HepG2 (cell line): ENCODE measurements at regions not wholly inside any gene's neighbourhood (a gene's known extent, or its start where the extent isn't known, plus 50 kb on each side); places are given as distances from the start of the nearest gene placed in this dataset.
A peak's percentile ranks its signal among the peaks of the same experiment; 100 is the strongest.

Source experiments
- ATAC-seq: fragments of 200-7000 bp; cut with Tn5 transposase; 3 replicates; pipeline ENCODE4 v1.9.1; 2020; ENCODE audit warnings: mild to moderate bottlenecking, moderate library complexity
- BruUV-seq: library from RNA; stranded (reverse); fragments of 400-500 nt; replicated peaks from 2 replicates; lab custom pipeline; 2021; lab: Mats Ljungman, UMichigan
- CTCF ChIA-PET: fragments of 300-600 bp; formaldehyde crosslinking; extraction: SDS; loops from one replicate; lab custom pipeline; 2021; ENCODE audit warnings: low total read pairs, inconsistent platforms, low intra/inter-chr PET ratio; lab: Yijun Ruan, JAX
- POLR2A ChIA-PET: fragments of 350-600 bp; sonication (Branson Sonifier 250); formaldehyde crosslinking; loops from one replicate; lab custom pipeline; 2020; ENCODE audit warnings: antibody characterized with exemption, inconsistent platforms; lab: Yijun Ruan, JAX
- DNase-seq: peaks from one replicate; pipeline ENCODE4 v3.0.0-alpha.2; 2015; ENCODE audit warnings: low spot score
- FAIRE-seq: peaks from 3 replicates; lab custom pipeline; 2011; peaks lifted over from hg19 to GRCh38; lab: Jason Lieb, UNC
- H2AFZ ChIP-seq: one replicate; pipeline ENCODE4 v1.6.1; 2011; ENCODE audit warnings: low read length, inconsistent platforms
- H3K27ac ChIP-seq: fragments of 300-600 bp; 3 replicates; pipeline ENCODE4 v1.8.0; 2011; ENCODE audit warnings: mixed run types, mild to moderate bottlenecking, mixed read lengths, low read length, inconsistent platforms; ENCODE audit not compliant: insufficient read depth; ENCODE audit errors: extremely low read length
- H3K27me3 ChIP-seq, 2 experiments: fragments of 200-600 bp in 1 of 2; 2 replicates in 1 of 2; 3 replicates in 1 of 2; pipeline versions ENCODE4 v1.6.0 to v1.8.0; 2011; ENCODE audit warnings: low read length in 2 of 2, mild to moderate bottlenecking in 2 of 2, moderate library complexity in 2 of 2, inconsistent platforms in 1 of 2; ENCODE audit not compliant: insufficient read depth in 2 of 2, control insufficient read depth in 1 of 2
- H3K36me3 ChIP-seq, 2 experiments: fragments of 200-600 bp in 1 of 2; replicated peaks in 1 of 2; 2 replicates in 1 of 2; 3 replicates in 1 of 2; pipeline versions ENCODE4 v1.5.1 to v1.8.0; 2011; ENCODE audit warnings: low read length in 2 of 2, inconsistent platforms in 1 of 2; ENCODE audit not compliant: insufficient read depth in 2 of 2, control insufficient read depth in 1 of 2
- H3K4me1 ChIP-seq: 2 replicates; pipeline ENCODE4 v1.5.1; 2012; ENCODE audit warnings: low read length, inconsistent platforms; ENCODE audit not compliant: insufficient read depth
- H3K4me2 ChIP-seq: 2 replicates; pipeline ENCODE4 v1.6.0; 2011; ENCODE audit warnings: low read depth, low read length, inconsistent platforms
- H3K4me3 ChIP-seq, 3 experiments: fragments of 200-600 bp in 1 of 3; sonication (generic), shearing (Covaris generic) in 1 of 3; replicated peaks in 1 of 3; 2 replicates each; pipeline ENCODE4 v1.5.1; 2011 to 2016; ENCODE audit warnings: low read length in 3 of 3, inconsistent platforms in 2 of 3, low read depth in 2 of 3, mild to moderate bottlenecking in 2 of 3, control low read depth in 1 of 3, mixed read lengths in 1 of 3; ENCODE audit not compliant: insufficient read depth in 1 of 3
- H3K79me2 ChIP-seq: one replicate; pipeline ENCODE4 v1.6.1; 2011; ENCODE audit warnings: low read length, inconsistent platforms; ENCODE audit not compliant: insufficient read depth
- H3K9ac ChIP-seq: 2 replicates; pipeline ENCODE4 v1.6.0; 2011; ENCODE audit warnings: mild to moderate bottlenecking, low read depth, low read length, inconsistent platforms; ENCODE audit not compliant: insufficient read depth
- H3K9me3 ChIP-seq: 2 replicates; pipeline ENCODE4 v1.5.1; 2012; ENCODE audit warnings: mild to moderate bottlenecking, low read length
- H4K20me1 ChIP-seq: 2 replicates; pipeline ENCODE4 v1.6.0; 2011; ENCODE audit warnings: inconsistent platforms, mild to moderate bottlenecking, low read length, moderate library complexity; ENCODE audit not compliant: insufficient read depth
- ARID4A ChIP-seq: sonication (generic); formaldehyde crosslinking; IDR thresholded peaks from 2 replicates; pipeline ENCODE4 v1.5.0; 2020; ENCODE audit warnings: mild to moderate bottlenecking, missing genetic modification reagents, borderline replicate concordance
- CREB1 ChIP-seq, 2 experiments: fragments of 450-650 bp in 1 of 2; IDR thresholded peaks; 2 replicates each; pipeline ENCODE4 v1.6.1; 2016 to 2017; ENCODE audit warnings: control low read depth in 1 of 2, mild to moderate bottlenecking in 1 of 2, missing compliant biosample characterization in 1 of 2, missing genetic modification characterization in 1 of 2
- KDM1A ChIP-seq: IDR thresholded peaks from 2 replicates; pipeline ENCODE4 v1.6.1; 2016; ENCODE audit warnings: missing compliant biosample characterization
- NFE2L2 ChIP-seq: fragments of 150-350 bp; IDR thresholded peaks from 2 replicates; pipeline ENCODE4 v1.6.1; 2014; ENCODE audit warnings: low read length
- NFRKB ChIP-seq: fragments of 450-650 bp; IDR thresholded peaks from 2 replicates; pipeline ENCODE4 v1.6.1; 2017
- NKX3-1 ChIP-seq: sonication (generic); formaldehyde crosslinking; IDR thresholded peaks from 2 replicates; pipeline ENCODE4 v1.5.0; 2020; ENCODE audit warnings: missing genetic modification reagents
- NRL ChIP-seq: sonication (generic); formaldehyde crosslinking; IDR thresholded peaks from 2 replicates; pipeline ENCODE4 v1.5.0; 2020; ENCODE audit warnings: missing genetic modification reagents, mild to moderate bottlenecking, moderate library complexity, borderline replicate concordance
- PAX8 ChIP-seq: sonication (generic); formaldehyde crosslinking; IDR thresholded peaks from 2 replicates; pipeline ENCODE4 v1.8.0; 2022; ENCODE audit warnings: mild to moderate bottlenecking, missing genetic modification reagents, borderline replicate concordance
- SIN3A ChIP-seq: IDR thresholded peaks from 2 replicates; pipeline ENCODE4 v1.6.1; 2011; ENCODE audit warnings: low read depth, mild to moderate bottlenecking, control low read depth, low read length, borderline replicate concordance
- SNAPC2 ChIP-seq: sonication (generic); formaldehyde crosslinking; IDR thresholded peaks from 2 replicates; pipeline ENCODE4 v1.8.1; 2022; ENCODE audit warnings: mild to moderate bottlenecking, missing genetic modification reagents
- SOX6 ChIP-seq, 2 experiments: fragments of 450-650 bp in 1 of 2; sonication (generic) in 1 of 2; formaldehyde crosslinking in 1 of 2; IDR thresholded peaks; 2 replicates each; pipeline versions ENCODE4 v1.4.0 to v1.6.1; 2017 to 2020; ENCODE audit warnings: antibody characterized with exemption in 1 of 2, mild to moderate bottlenecking in 1 of 2, missing genetic modification reagents in 1 of 2
- SRSF4 ChIP-seq: fragments of 200-400 bp; formaldehyde crosslinking; IDR thresholded peaks from one replicate; pipeline ENCODE4 v1.6.1; 2018; ENCODE audit warnings: mild to moderate bottlenecking, low read depth, low read length, moderate library complexity; ENCODE audit not compliant: poor library complexity, severe bottlenecking
- ZNF619 ChIP-seq: sonication (generic); formaldehyde crosslinking; IDR thresholded peaks from 2 replicates; pipeline ENCODE4 v1.4.0; 2020; ENCODE audit warnings: mild to moderate bottlenecking, missing genetic modification reagents
- WGBS: methylation state at CpG from one replicate; pipeline ENCODE4 v1.1.6; 2017; ENCODE audit warnings: low lambda C conversion rate; 5-methylcytosine and 5-hydroxymethylcytosine counted together
- in situ Hi-C: cut with HindIII; loops from 2 replicates; pipeline ENCODE4 v1.10.0; 2017; ENCODE audit warnings: low pct_unique_long_range_greater_than_20kb; ENCODE audit not compliant: extremely low pct_ligation_motif_present
- intact Hi-C: fragments of 100-400 bp; cut with micrococcal nuclease; formaldehyde crosslinking; loops from one replicate; pipeline ENCODE4 v1.10.0; 2022; ENCODE audit not compliant: unreplicated experiment

- ATAC-seq (no peak), DNase-seq (no peak), FAIRE-seq (no peak)
- CTCF ChIA-PET: no interaction called here
- POLR2A ChIA-PET: no interaction called here
- no peaks in the 10 kb centered on the region for H3K4me1 ChIP-seq
- in situ Hi-C loops: no loop called here
- no TSS peak for BruUV-seq
- TF ChIP-seq CREB1 (IDR thresholded peaks at IDR 0.05) (peak; percentile 58; the same call in 1 of the 2 replicates), CREB1 (CRISPR knock-in tag; IDR thresholded peaks at IDR 0.05) (no peak), SRSF4 (no peak)
- H3K36me3 ChIP-seq: no peaks in the 10 kb centered on the region
- H2AFZ ChIP-seq: no peak overlapping the region
- H3K9ac ChIP-seq: no peak overlapping the region
- intact Hi-C loops: no loop called here
- no peak overlapping the region for H3K4me3 ChIP-seq
- WGBS: 10% methylated on average over 1 of the region's 3 CpGs
- H3K9me3 ChIP-seq: peaks cover 34% of the 10 kb centered on the region
- no peaks in the 10 kb centered on the region for H3K27me3 ChIP-seq
- no peak overlapping the region for H3K4me2 ChIP-seq
- no peaks in the 10 kb centered on the region for H4K20me1 ChIP-seq
- H3K79me2 ChIP-seq: no peaks in the 10 kb centered on the region
- H3K27ac ChIP-seq: no peak overlapping the region
Measured at GRCh38 chr18:55847960-55848359, 260.0 kb upstream of the TCF4 start.

- no peaks in the 10 kb centered on the region for H4K20me1 ChIP-seq
- no peaks in the 10 kb centered on the region for H3K27me3 ChIP-seq
- H3K9me3 ChIP-seq: peaks cover 24% of the 10 kb centered on the region
- H2AFZ ChIP-seq: no peak overlapping the region
- no peak overlapping the region for H3K4me3 ChIP-seq
- no peak for DNase-seq
- no peak for ATAC-seq
- no peaks in the 10 kb centered on the region for H3K79me2 ChIP-seq
- H3K36me3 ChIP-seq: no peaks in the 10 kb centered on the region
- FAIRE-seq: no peak
- H3K9ac ChIP-seq: no peak overlapping the region
- ChIA-PET CTCF (no interaction called here), POLR2A (no interaction called here)
- H3K4me1 ChIP-seq: no peaks in the 10 kb centered on the region
- no TSS peak for BruUV-seq
- in situ Hi-C loops (no loop called here), intact Hi-C loops (no loop called here)
- H3K4me2 ChIP-seq: no peak overlapping the region
- H3K27ac ChIP-seq: no peak overlapping the region
- 5% methylated on average over 4 of the region's 4 CpGs for WGBS
- TF ChIP-seq SNAPC2 (no peak), NKX3-1 (CRISPR knock-in tag) (no peak), NFRKB (no peak), NFE2L2 (no peak), KDM1A (CRISPR knock-in tag) (no peak), PAX8 (CRISPR knock-in tag) (no peak), SOX6 (IDR thresholded peaks at IDR 0.05) (no peak), SOX6 (CRISPR knock-in tag; IDR thresholded peaks at IDR 0.05) (no peak), ARID4A (no peak), NRL (CRISPR knock-in tag) (no peak), ZNF619 (no peak), SIN3A (no peak)
Measured at GRCh38 chr18:55845221-55845620, 257.2 kb upstream of the TCF4 start.
